ENCODE measurements at regions not wholly inside any gene's neighbourhood (a gene's known extent, or its start where the extent isn't known, plus 50 kb on each side); places are given as distances from the start of the nearest gene placed in this dataset.
"Not testable (repeated sequence)": the region's sequence is repeated elsewhere in the genome, so short reads cannot be mapped to it uniquely, and the experiment has no call there.

- DNase-seq (ENCODE audit: low spot score), result no peak
These were observed 149.1 kb upstream of the CTAGE1 start for GRCh38 chr18:22566703-22567420.

GRCh38 chr18:22567794-22568193, 150.1 kb upstream of the CTAGE1 start:
- no peak for DNase-seq (ENCODE audit: low spot score)

- DNase-seq (ENCODE audit: low spot score), result no peak
These were observed 152.8 kb upstream of the CTAGE1 start for GRCh38 chr18:22570492-22570891.

- no peak for DNase-seq (ENCODE audit: low spot score)
These were observed 154.6 kb upstream of the CTAGE1 start for GRCh38 chr18:22572341-22572740.

- DNase-seq (ENCODE audit: low spot score), result no peak
These were observed 161.6 kb upstream of the CTAGE1 start for GRCh38 chr18:22579271-22579670.

- DNase-seq (ENCODE audit: low spot score), result no peak
These were observed 167.6 kb upstream of the CTAGE1 start for GRCh38 chr18:22585333-22585732.

GRCh38 chr18:22585821-22586220, 168.1 kb upstream of the CTAGE1 start:
- DNase-seq (ENCODE audit: low spot score), result no peak

- DNase-seq (ENCODE audit: low spot score), result no peak
These were observed 173.5 kb upstream of the CTAGE1 start for GRCh38 chr18:22591222-22591621.

GRCh38 chr18:22594155-22594690, 176.5 kb upstream of the CTAGE1 start:
- no peak for DNase-seq (ENCODE audit: low spot score)

- DNase-seq (ENCODE audit: low spot score), result no peak
These were observed 183.8 kb upstream of the CTAGE1 start for GRCh38 chr18:22601481-22601880.

- DNase-seq (ENCODE audit: low spot score), result not testable (repeated sequence)
These were observed 184.7 kb upstream of the CTAGE1 start for GRCh38 chr18:22602456-22602855.

GRCh38 chr18:22603902-22604301, 186.2 kb upstream of the CTAGE1 start:
- no peak for DNase-seq (ENCODE audit: low spot score)

GRCh38 chr18:22604390-22604985, 186.8 kb upstream of the CTAGE1 start:
- no peak for DNase-seq (ENCODE audit: low spot score)

- DNase-seq (ENCODE audit: low spot score), result no peak
These were observed 187.3 kb upstream of the CTAGE1 start for GRCh38 chr18:22604986-22605421.

GRCh38 chr18:22605736-22606135, 188.0 kb upstream of the CTAGE1 start:
- no peak for DNase-seq (ENCODE audit: low spot score)

GRCh38 chr18:22606563-22607283, 189.0 kb upstream of the CTAGE1 start:
- no peak for DNase-seq (ENCODE audit: low spot score)

- DNase-seq (ENCODE audit: low spot score), result no peak
These were observed 189.5 kb upstream of the CTAGE1 start for GRCh38 chr18:22607284-22607635.

GRCh38 chr18:22608847-22609246, 191.1 kb upstream of the CTAGE1 start:
- DNase-seq (ENCODE audit: low spot score), result no peak

GRCh38 chr18:22609642-22610041, 191.9 kb upstream of the CTAGE1 start:
- DNase-seq (ENCODE audit: low spot score), result no peak

- DNase-seq (ENCODE audit: low spot score), result no peak
These were observed 195.5 kb upstream of the CTAGE1 start for GRCh38 chr18:22613058-22613690.

GRCh38 chr18:22613788-22614187, 196.1 kb upstream of the CTAGE1 start:
- DNase-seq (ENCODE audit: low spot score), result no peak

GRCh38 chr18:22623513-22623912, 205.8 kb upstream of the CTAGE1 start:
- DNase-seq (ENCODE audit: low spot score), result no peak

GRCh38 chr18:22624176-22624575, 206.5 kb upstream of the CTAGE1 start:
- no peak for DNase-seq (ENCODE audit: low spot score)
